BJ (cell line): ENCODE measurements at regions not wholly inside any gene's neighbourhood (a gene's known extent, or its start where the extent isn't known, plus 50 kb on each side); places are given as distances from the start of the nearest gene placed in this dataset.
"Not testable (repeated sequence)": the region's sequence is repeated elsewhere in the genome, so short reads cannot be mapped to it uniquely, and the experiment has no call there.

ENCODE experiments used
- CTCF ChIA-PET: fragments of 350-600 bp; formaldehyde crosslinking; extraction: SDS; loops from one replicate; lab custom pipeline; 2021; ENCODE audit warnings: antibody characterized with exemption, inconsistent platforms; lab: Yijun Ruan, JAX
- POLR2A ChIA-PET: fragments of 300-600 bp; sonication (Branson Sonifier 250); formaldehyde crosslinking; extraction: SDS; loops from one replicate; lab custom pipeline; 2021; ENCODE audit warnings: antibody characterized with exemption; lab: Charles Lee
- DNase-seq: peaks from one replicate; pipeline ENCODE4 v3.0.0-alpha.2; 2011; ENCODE audit warnings: low read depth
- H3K27me3 ChIP-seq: 2 replicates; pipeline ENCODE4 v1.6.0; 2011; ENCODE audit warnings: low read length; ENCODE audit not compliant: control insufficient read depth, insufficient read depth
- H3K36me3 ChIP-seq: 2 replicates; pipeline ENCODE4 v1.5.1; 2011; ENCODE audit warnings: low read length; ENCODE audit not compliant: control insufficient read depth, insufficient read depth
- H3K4me3 ChIP-seq: 2 replicates; pipeline ENCODE4 v1.5.1; 2011; ENCODE audit warnings: low read depth, mild to moderate bottlenecking, control low read depth, low read length
- CTCF ChIP-seq: IDR thresholded peaks from 2 replicates; pipeline ENCODE4 v1.5.1; 2011; ENCODE audit warnings: low read depth, mild to moderate bottlenecking, control low read depth, inconsistent platforms, low read length, moderate library complexity; ENCODE audit not compliant: insufficient read depth

GRCh38 chr11:116329354-116330090, 443.3 kb downstream of the BUD13 start:
- no peak for DNase-seq
- POLR2A ChIA-PET = no interaction called here
- H3K4me3 ChIP-seq = no peak overlapping the region
- CTCF ChIA-PET = interaction anchor here (0.6 kb wide), 1 partner anchor 1159 kb away, joined by 3 read pairs; no protein-coding TSS in a partner anchor
- TF ChIP-seq CTCF = no peak
- H3K36me3 ChIP-seq = no peaks in the 10 kb centered on the region
- no peaks in the 10 kb centered on the region for H3K27me3 ChIP-seq

GRCh38 chr11:116328851-116329250, 443.9 kb downstream of the BUD13 start:
- POLR2A ChIA-PET = no interaction called here
- Histone ChIP-seq H3K36me3 (no peaks in the 10 kb centered on the region), H3K27me3 (no peaks in the 10 kb centered on the region), H3K4me3 (no peak overlapping the region)
- CTCF ChIA-PET = interaction anchor here (0.6 kb wide), 1 partner anchor 1159 kb away, joined by 3 read pairs; no protein-coding TSS in a partner anchor
- no peak for TF ChIP-seq CTCF
- no peak for DNase-seq

DNA sequence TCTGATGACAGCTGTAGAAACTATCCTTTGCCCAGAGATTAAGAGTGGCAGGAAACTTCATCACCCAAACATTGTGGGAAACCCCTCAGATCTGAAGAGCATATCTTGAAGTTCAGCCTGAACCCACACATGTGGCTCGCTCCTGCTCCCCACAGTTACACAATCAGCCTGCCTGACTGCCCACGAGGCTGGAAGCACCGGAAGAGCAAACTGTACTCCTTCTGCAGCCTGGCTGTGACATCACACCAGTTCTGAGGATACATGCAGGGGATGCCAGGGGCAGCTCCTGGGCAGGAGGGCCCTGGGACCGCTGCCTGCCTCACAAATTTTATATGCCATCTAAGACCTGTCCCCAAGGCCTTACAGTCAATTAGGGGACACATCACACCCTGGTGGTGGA, 444.4 kb downstream of the BUD13 start:
- H3K36me3 ChIP-seq = no peaks in the 10 kb centered on the region
- POLR2A ChIA-PET = no interaction called here
- H3K27me3 ChIP-seq = no peaks in the 10 kb centered on the region
- DNase-seq = no peak
- no peak overlapping the region for H3K4me3 ChIP-seq
- no peak for TF ChIP-seq CTCF
- CTCF ChIA-PET = no interaction called here

- Histone ChIP-seq H3K36me3 (no peaks in the 10 kb centered on the region), H3K4me3 (no peak overlapping the region), H3K27me3 (no peaks in the 10 kb centered on the region)
- CTCF ChIA-PET = no interaction called here
- DNase-seq = no peak
- TF ChIP-seq CTCF = no peak
- POLR2A ChIA-PET = no interaction called here
Observed at GRCh38 chr11:116326146-116326545, 446.6 kb downstream of the BUD13 start.

DNA sequence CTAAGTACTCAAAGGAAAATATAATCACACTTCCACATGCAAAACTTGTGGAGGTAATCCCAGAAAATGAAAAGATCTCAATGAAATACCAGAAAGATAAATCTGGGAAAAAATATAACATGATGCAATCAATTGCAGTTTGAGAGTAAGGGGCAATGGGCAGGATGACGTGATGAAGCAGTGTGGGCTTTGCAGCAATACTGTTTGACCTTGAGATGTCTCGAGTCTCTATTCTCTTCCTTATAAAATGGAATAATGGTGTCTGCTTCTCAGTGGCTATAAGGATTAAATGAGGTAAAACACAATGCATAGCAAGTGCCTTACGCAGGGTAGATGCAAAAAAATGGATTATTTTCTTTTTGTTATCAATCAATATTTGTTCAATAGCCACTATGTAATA, 447.5 kb downstream of the BUD13 start:
- POLR2A ChIA-PET = no interaction called here

GRCh38 chr11:116324077-116324476, 448.7 kb downstream of the BUD13 start:
- CTCF ChIA-PET, POLR2A ChIA-PET: not testable (repeated sequence)

More for the DNA sequence above, 447.5 kb downstream of the BUD13 start:
- Histone ChIP-seq H3K36me3 (no peaks in the 10 kb centered on the region), H3K27me3 (no peaks in the 10 kb centered on the region), H3K4me3 (no peak overlapping the region)
- DNase-seq = no peak
- CTCF ChIA-PET = no interaction called here
- TF ChIP-seq CTCF = no peak

More at GRCh38 chr11:116324077-116324476, 448.7 kb downstream of the BUD13 start:
- H3K4me3 ChIP-seq, H3K36me3 ChIP-seq, H3K27me3 ChIP-seq, DNase-seq: not testable (repeated sequence)
